BJ (cell line): ENCODE measurements at regions not wholly inside any gene's neighbourhood (a gene's known extent, or its start where the extent isn't known, plus 50 kb on each side); places are given as distances from the start of the nearest gene placed in this dataset.

Source experiments
- CTCF ChIA-PET: fragments of 350-600 bp; formaldehyde crosslinking; extraction: SDS; loops from one replicate; lab custom pipeline; 2021; ENCODE audit warnings: antibody characterized with exemption, inconsistent platforms; lab: Yijun Ruan, JAX
- POLR2A ChIA-PET: fragments of 300-600 bp; sonication (Branson Sonifier 250); formaldehyde crosslinking; extraction: SDS; loops from one replicate; lab custom pipeline; 2021; ENCODE audit warnings: antibody characterized with exemption; lab: Charles Lee
- DNase-seq: peaks from one replicate; pipeline ENCODE4 v3.0.0-alpha.2; 2011; ENCODE audit warnings: low read depth
- H3K27me3 ChIP-seq: 2 replicates; pipeline ENCODE4 v1.6.0; 2011; ENCODE audit warnings: low read length; ENCODE audit not compliant: control insufficient read depth, insufficient read depth
- H3K36me3 ChIP-seq: 2 replicates; pipeline ENCODE4 v1.5.1; 2011; ENCODE audit warnings: low read length; ENCODE audit not compliant: control insufficient read depth, insufficient read depth
- H3K4me3 ChIP-seq: 2 replicates; pipeline ENCODE4 v1.5.1; 2011; ENCODE audit warnings: low read depth, mild to moderate bottlenecking, control low read depth, low read length
- TF ChIP-seq, protein P1 (sequence below): IDR thresholded peaks from 2 replicates; pipeline ENCODE4 v1.5.1; 2011; ENCODE audit warnings: low read depth, mild to moderate bottlenecking, control low read depth, inconsistent platforms, low read length, moderate library complexity; ENCODE audit not compliant: insufficient read depth

DNA sequence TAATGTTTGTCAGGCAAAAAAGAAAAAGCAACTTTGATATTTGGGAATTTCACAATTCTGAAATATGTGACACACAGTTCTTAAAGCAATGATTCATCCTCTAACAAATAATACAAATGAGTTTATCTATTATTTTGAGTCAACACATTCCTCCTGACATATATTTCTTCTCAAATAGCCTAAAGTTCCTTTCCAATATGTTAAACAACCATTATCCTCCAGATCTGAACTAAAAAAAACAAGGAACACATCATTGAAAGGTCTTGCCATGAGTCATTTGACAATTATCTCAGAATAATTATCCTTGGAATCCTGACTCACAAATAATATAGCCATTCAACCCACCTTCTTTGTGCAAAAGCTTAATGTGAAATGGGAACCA lies 208.7 kb upstream of the CDIN1 start:
- Histone ChIP-seq H3K27me3 (no peaks in the 10 kb centered on the region), H3K4me3 (no peak overlapping the region), H3K36me3 (no peaks in the 10 kb centered on the region)
- TF ChIP-seq, protein P1, sequence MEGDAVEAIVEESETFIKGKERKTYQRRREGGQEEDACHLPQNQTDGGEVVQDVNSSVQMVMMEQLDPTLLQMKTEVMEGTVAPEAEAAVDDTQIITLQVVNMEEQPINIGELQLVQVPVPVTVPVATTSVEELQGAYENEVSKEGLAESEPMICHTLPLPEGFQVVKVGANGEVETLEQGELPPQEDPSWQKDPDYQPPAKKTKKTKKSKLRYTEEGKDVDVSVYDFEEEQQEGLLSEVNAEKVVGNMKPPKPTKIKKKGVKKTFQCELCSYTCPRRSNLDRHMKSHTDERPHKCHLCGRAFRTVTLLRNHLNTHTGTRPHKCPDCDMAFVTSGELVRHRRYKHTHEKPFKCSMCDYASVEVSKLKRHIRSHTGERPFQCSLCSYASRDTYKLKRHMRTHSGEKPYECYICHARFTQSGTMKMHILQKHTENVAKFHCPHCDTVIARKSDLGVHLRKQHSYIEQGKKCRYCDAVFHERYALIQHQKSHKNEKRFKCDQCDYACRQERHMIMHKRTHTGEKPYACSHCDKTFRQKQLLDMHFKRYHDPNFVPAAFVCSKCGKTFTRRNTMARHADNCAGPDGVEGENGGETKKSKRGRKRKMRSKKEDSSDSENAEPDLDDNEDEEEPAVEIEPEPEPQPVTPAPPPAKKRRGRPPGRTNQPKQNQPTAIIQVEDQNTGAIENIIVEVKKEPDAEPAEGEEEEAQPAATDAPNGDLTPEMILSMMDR: no peak
- DNase-seq: peak; percentile 51
- ChIA-PET POLR2A (no interaction called here), CTCF (no interaction called here)

DNA sequence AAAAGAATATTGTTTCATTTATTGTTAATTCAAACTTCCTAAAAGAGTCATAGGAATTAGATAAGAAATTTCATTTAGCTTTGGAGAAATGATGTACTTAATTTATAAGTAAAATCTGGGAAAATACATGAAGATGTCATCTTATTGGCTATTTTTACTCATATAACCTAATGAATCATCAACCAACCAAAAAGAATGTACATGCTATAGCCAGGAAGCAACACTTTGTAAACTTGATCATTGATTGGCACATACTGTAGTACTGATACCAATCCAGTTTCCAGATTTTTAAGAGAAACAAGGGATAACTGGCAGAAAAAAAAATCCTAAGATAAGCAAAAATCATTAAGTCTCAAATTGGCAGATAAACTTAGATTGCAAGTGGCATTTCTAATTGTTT lies 207.9 kb upstream of the CDIN1 start:
- POLR2A ChIA-PET: no interaction called here
- CTCF ChIA-PET: no interaction called here
- Histone ChIP-seq H3K36me3 (no peaks in the 10 kb centered on the region), H3K4me3 (no peak overlapping the region), H3K27me3 (no peaks in the 10 kb centered on the region)
- TF ChIP-seq, protein P1: no peak
- no peak for DNase-seq

DNA sequence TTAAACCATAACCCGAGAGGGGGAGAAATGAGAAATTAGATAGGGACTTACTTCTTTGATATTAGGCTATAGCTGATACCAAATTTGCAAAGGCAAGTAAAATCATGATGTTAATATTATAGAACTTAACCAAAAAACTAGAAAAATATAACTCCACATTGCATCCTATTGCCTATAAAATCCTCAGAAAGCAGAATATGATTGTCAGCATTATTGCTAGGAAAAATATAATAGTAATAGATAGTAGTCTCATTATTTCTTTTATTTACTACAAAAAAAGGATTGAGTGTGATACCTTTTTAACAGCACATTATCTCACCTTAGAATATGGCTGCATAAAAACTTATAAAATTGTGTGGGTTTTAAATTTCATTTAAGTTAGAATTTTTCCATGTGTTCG lies 206.5 kb upstream of the CDIN1 start:
- DNase-seq: no peak
- H3K27me3 ChIP-seq: no peaks in the 10 kb centered on the region
- no peaks in the 10 kb centered on the region for H3K36me3 ChIP-seq
- CTCF ChIA-PET: no interaction called here
- TF ChIP-seq, protein P1: no peak
- no peak overlapping the region for H3K4me3 ChIP-seq
- POLR2A ChIA-PET: no interaction called here

DNA sequence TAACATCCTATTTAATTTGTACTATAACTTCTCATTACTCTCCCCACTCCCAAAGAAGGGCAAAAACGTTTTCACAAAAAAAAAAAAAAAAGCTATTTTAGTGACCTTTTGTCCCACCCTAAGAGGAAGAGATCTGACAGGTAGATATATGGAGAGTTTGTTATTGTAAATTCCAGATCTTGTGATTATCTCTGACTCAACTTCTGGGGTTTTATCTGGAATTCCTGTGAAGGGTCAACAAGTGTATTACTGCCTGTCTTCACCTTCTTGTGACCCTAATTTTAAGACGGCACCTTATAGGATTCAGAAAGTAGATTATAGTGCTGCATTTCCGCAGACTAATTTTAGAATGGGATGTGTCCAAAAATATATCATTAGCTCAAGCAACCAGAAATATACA lies 205.9 kb upstream of the CDIN1 start:
- no peak overlapping the region for H3K4me3 ChIP-seq
- DNase-seq: no peak
- POLR2A ChIA-PET: no interaction called here
- H3K36me3 ChIP-seq: no peaks in the 10 kb centered on the region
- H3K27me3 ChIP-seq: no peaks in the 10 kb centered on the region
- TF ChIP-seq, protein P1: no peak
- CTCF ChIA-PET: no interaction called here

DNA sequence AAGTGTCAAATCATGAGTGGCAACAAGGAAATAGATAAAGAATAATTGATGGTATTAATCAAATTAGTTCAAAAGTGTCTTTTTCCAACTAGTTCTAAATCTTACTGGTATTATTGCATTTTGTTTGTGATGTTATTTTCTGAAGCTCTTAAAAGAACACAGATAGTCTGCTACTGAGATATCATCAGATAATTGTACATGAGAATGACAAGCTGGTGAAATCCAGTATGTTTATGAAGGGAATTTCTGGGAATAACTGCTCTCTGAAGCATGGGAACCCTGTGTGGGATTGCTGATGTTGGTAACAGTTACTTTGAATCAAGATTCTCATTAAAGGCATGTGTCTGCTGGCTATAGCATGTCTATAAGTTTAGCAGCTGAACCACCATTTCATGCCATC lies 190.3 kb upstream of the CDIN1 start:
- ChIA-PET CTCF (interaction anchor here (0.6 to 1.0 kb wide), 2 partner anchors 78 to 868 kb away, joined by 3 read pairs; no protein-coding TSS in a partner anchor), POLR2A (no interaction called here)
- H3K36me3 ChIP-seq: no peaks in the 10 kb centered on the region
- no peak overlapping the region for H3K4me3 ChIP-seq
- no peaks in the 10 kb centered on the region for H3K27me3 ChIP-seq
- no peak for DNase-seq
- TF ChIP-seq, protein P1: no peak
